Effector memory CD4-positive, alpha-beta T cell (primary cell): ENCODE measurements at regions not wholly inside any gene's neighbourhood (a gene's known extent, or its start where the extent isn't known, plus 50 kb on each side); places are given as distances from the start of the nearest gene placed in this dataset.

ENCODE experiments used
- DNase-seq, 3 donors: peaks; one replicate each; pipeline ENCODE4 v3.0.0-alpha.2; 2020
- H3K27ac ChIP-seq: 2 replicates; pipeline ENCODE4 v1.7.0; 2013; ENCODE audit warnings: mild to moderate bottlenecking, low read length, moderate library complexity; ENCODE audit not compliant: insufficient read depth, poor library complexity, severe bottlenecking
- H3K27me3 ChIP-seq: replicated peaks from 2 replicates; pipeline ENCODE4 v1.7.0; 2013; ENCODE audit warnings: mild to moderate bottlenecking, low read length; ENCODE audit not compliant: insufficient read depth, control insufficient read depth, poor library complexity, severe bottlenecking
- H3K36me3 ChIP-seq: 2 replicates; pipeline ENCODE4 v1.7.0; 2013; ENCODE audit warnings: mild to moderate bottlenecking, low read length, moderate library complexity; ENCODE audit not compliant: control insufficient read depth, insufficient read depth
- H3K4me1 ChIP-seq: 2 replicates; pipeline ENCODE4 v1.7.0; 2013; ENCODE audit warnings: low read length, mild to moderate bottlenecking; ENCODE audit not compliant: control insufficient read depth, insufficient read depth, poor library complexity, severe bottlenecking
- H3K4me3 ChIP-seq: 2 replicates; pipeline ENCODE4 v1.7.0; 2013; ENCODE audit warnings: low read length, low read depth, mild to moderate bottlenecking; ENCODE audit not compliant: insufficient read depth, poor library complexity, severe bottlenecking
- H3K9me3 ChIP-seq: 2 replicates; pipeline ENCODE4 v1.7.0; 2013; ENCODE audit warnings: mild to moderate bottlenecking, low read length, moderate library complexity; ENCODE audit not compliant: control insufficient read depth

GRCh38 chr13:76023652-76024051 is 387.5 kb downstream of the LMO7 start:
- H3K27ac ChIP-seq = no peak overlapping the region
- DNase-seq = no peak
- H3K27me3 ChIP-seq = no peaks in the 10 kb centered on the region
- H3K4me3 ChIP-seq = no peak overlapping the region
- H3K9me3 ChIP-seq = no peaks in the 10 kb centered on the region
- H3K4me1 ChIP-seq = no peaks in the 10 kb centered on the region
- H3K36me3 ChIP-seq = no peaks in the 10 kb centered on the region

- Histone ChIP-seq H3K36me3 (no peaks in the 10 kb centered on the region), H3K9me3 (no peaks in the 10 kb centered on the region), H3K4me3 (no peak overlapping the region), H3K27me3 (no peaks in the 10 kb centered on the region), H3K27ac (no peak overlapping the region), H3K4me1 (no peaks in the 10 kb centered on the region)
- DNase-seq = no peak
Observed at GRCh38 chr13:76020421-76020955, 384.4 kb downstream of the LMO7 start.

- no peak overlapping the region for H3K27ac ChIP-seq
- H3K27me3 ChIP-seq = no peaks in the 10 kb centered on the region
- H3K4me1 ChIP-seq = no peaks in the 10 kb centered on the region
- H3K4me3 ChIP-seq = no peak overlapping the region
- H3K9me3 ChIP-seq = no peaks in the 10 kb centered on the region
- H3K36me3 ChIP-seq = no peaks in the 10 kb centered on the region
- DNase-seq = no peak
Observed at GRCh38 chr13:76019421-76020044, 383.4 kb downstream of the LMO7 start.

- H3K4me1 ChIP-seq = no peaks in the 10 kb centered on the region
- H3K27me3 ChIP-seq = no peaks in the 10 kb centered on the region
- no peaks in the 10 kb centered on the region for H3K36me3 ChIP-seq
- no peaks in the 10 kb centered on the region for H3K9me3 ChIP-seq
- no peak for DNase-seq
- no peak overlapping the region for H3K27ac ChIP-seq
- no peak overlapping the region for H3K4me3 ChIP-seq
Observed at GRCh38 chr13:76017861-76018556, 381.9 kb downstream of the LMO7 start.

GRCh38 chr13:76016799-76017400 is 380.8 kb downstream of the LMO7 start:
- DNase-seq = no peak
- Histone ChIP-seq H3K36me3 (no peaks in the 10 kb centered on the region), H3K4me1 (no peaks in the 10 kb centered on the region), H3K9me3 (no peaks in the 10 kb centered on the region), H3K4me3 (no peak overlapping the region), H3K27me3 (no peaks in the 10 kb centered on the region), H3K27ac (no peak overlapping the region)

- no peak overlapping the region for H3K27ac ChIP-seq
- H3K4me3 ChIP-seq = no peak overlapping the region
- no peaks in the 10 kb centered on the region for H3K9me3 ChIP-seq
- H3K36me3 ChIP-seq = no peaks in the 10 kb centered on the region
- no peaks in the 10 kb centered on the region for H3K4me1 ChIP-seq
- H3K27me3 ChIP-seq = no peaks in the 10 kb centered on the region
- DNase-seq = no peak
Observed at GRCh38 chr13:76014406-76015318, 378.5 kb downstream of the LMO7 start.

GRCh38 chr13:76012091-76012721 is 376.1 kb downstream of the LMO7 start:
- Histone ChIP-seq H3K4me1 (no peaks in the 10 kb centered on the region), H3K9me3 (no peaks in the 10 kb centered on the region), H3K36me3 (no peaks in the 10 kb centered on the region), H3K27me3 (no peaks in the 10 kb centered on the region), H3K4me3 (no peak overlapping the region), H3K27ac (no peak overlapping the region)
- DNase-seq = no peak

- H3K9me3 ChIP-seq = no peaks in the 10 kb centered on the region
- no peaks in the 10 kb centered on the region for H3K36me3 ChIP-seq
- H3K4me3 ChIP-seq = no peak overlapping the region
- H3K4me1 ChIP-seq = no peaks in the 10 kb centered on the region
- no peak overlapping the region for H3K27ac ChIP-seq
- no peak for DNase-seq
- no peaks in the 10 kb centered on the region for H3K27me3 ChIP-seq
Observed at GRCh38 chr13:76009267-76009890, 373.2 kb downstream of the LMO7 start.

- H3K27ac ChIP-seq = no peak overlapping the region
- DNase-seq = no peak
- no peaks in the 10 kb centered on the region for H3K36me3 ChIP-seq
- no peak overlapping the region for H3K4me3 ChIP-seq
- no peaks in the 10 kb centered on the region for H3K4me1 ChIP-seq
- H3K9me3 ChIP-seq = no peaks in the 10 kb centered on the region
- H3K27me3 ChIP-seq = no peaks in the 10 kb centered on the region
Observed at GRCh38 chr13:76004416-76004815, 368.3 kb downstream of the LMO7 start.
